ENCODE measurements at regions not wholly inside any gene's neighbourhood (a gene's known extent, or its start where the extent isn't known, plus 50 kb on each side); places are given as distances from the start of the nearest gene placed in this dataset.

GRCh38 chr22:26806445-26807175 lies 149.2 kb downstream of the MIAT start:
- H3K36me3 ChIP-seq: no peaks in the 10 kb centered on the region
- H3K27me3 ChIP-seq: no peaks in the 10 kb centered on the region
- no peak for TF ChIP-seq CTCF (IDR thresholded peaks at IDR 0.05)
- no peaks in the 10 kb centered on the region for H3K9me3 ChIP-seq
- H3K4me3 ChIP-seq: no peak overlapping the region
- intact Hi-C loops (cut with DNase I): no loop called here
- no peak for DNase-seq (ENCODE audit: low spot score in 2 of 2)
- peaks cover 0 to 7% of the 10 kb centered on the region in 2 donors for H3K4me1 ChIP-seq
- H3K27ac ChIP-seq: no peak overlapping the region

DNA sequence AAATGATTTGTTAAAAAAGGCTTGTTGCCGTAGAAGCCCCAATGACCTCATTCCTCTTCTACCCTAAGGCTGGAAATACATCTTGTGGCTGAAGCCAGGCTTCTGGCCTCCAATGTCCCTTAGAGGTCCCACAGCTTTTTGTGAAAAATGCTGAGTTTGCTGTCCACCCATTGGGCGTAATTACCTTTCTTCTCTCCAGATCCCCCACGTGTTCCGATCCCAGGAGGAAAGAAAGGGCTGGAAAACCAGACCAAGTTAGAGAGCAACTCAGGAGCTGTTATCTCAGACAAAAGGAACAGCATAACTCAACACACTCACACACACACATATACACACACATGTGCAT lies 154.2 kb downstream of the MIAT start:
- Histone ChIP-seq H3K9me3 (no peaks in the 10 kb centered on the region), H3K4me3 (no peak overlapping the region), H3K36me3 (no peaks in the 10 kb centered on the region), H3K27ac (no peak overlapping the region), H3K27me3 (no peaks in the 10 kb centered on the region), H3K4me1 (peaks cover 0 to 7% of the 10 kb centered on the region in 2 donors)
- intact Hi-C loops (cut with DNase I): no loop called here
- no peak for DNase-seq (ENCODE audit: low spot score in 2 of 2)
- no peak for TF ChIP-seq CTCF (IDR thresholded peaks at IDR 0.05)

DNA sequence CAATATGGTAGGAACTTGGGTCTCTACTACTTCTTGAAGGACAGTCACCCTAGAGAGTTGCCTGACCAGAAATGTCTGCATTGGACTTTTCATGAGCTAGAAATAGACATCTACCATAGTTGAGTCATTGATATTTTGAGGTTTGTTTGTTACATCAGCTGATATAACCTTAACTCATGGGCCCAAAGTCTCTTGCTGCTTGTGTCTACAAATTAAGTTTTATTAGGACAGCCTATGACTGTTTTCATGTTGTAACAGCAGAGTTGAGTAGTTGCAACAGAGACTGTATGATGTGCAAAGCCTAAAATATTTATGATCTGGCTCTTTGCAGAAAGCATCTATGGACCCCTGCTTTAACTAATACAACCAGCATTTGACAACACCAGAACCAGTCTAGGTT lies 155.3 kb downstream of the MIAT start:
- no peak for TF ChIP-seq CTCF (IDR thresholded peaks at IDR 0.05)
- peaks cover under 1 to 4% of the 10 kb centered on the region in 2 donors for H3K9me3 ChIP-seq
- H3K36me3 ChIP-seq: no peaks in the 10 kb centered on the region
- H3K4me3 ChIP-seq: no peak overlapping the region
- H3K27me3 ChIP-seq: no peaks in the 10 kb centered on the region
- no peak overlapping the region for H3K27ac ChIP-seq
- intact Hi-C loops (cut with DNase I): no loop called here
- peaks cover 0 to 7% of the 10 kb centered on the region in 2 donors for H3K4me1 ChIP-seq
- DNase-seq (ENCODE audit: low spot score in 2 of 2): no peak

DNA sequence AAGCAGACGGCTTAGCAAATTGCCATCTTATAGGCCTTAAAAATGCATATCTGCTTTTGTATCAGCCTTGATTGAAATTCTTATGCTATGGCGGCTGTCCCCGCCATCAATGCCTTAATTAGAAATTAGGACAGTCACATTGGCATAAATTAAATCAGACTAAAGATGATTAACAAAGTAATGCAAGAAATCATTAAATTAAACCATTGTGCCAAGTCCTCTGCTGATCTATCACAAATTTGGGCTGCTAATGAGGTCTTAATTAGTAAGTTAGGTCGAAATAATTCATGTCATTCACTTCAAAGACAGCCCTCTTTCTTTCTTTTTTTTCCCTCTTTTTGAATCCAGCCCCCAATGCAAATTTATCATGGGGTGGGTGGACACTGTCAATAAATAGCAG lies 159.3 kb downstream of the MIAT start:
- no peak for TF ChIP-seq CTCF (IDR thresholded peaks at IDR 0.05)
- no peak overlapping the region for H3K4me3 ChIP-seq
- no peak for DNase-seq (ENCODE audit: low spot score in 2 of 2)
- intact Hi-C loops (cut with DNase I): no loop called here
- H3K9me3 ChIP-seq: peaks cover 9 to 14% of the 10 kb centered on the region in 2 donors
- no peaks in the 10 kb centered on the region for H3K4me1 ChIP-seq
- no peak overlapping the region for H3K27ac ChIP-seq
- H3K36me3 ChIP-seq: no peaks in the 10 kb centered on the region
- no peaks in the 10 kb centered on the region for H3K27me3 ChIP-seq

GRCh38 chr22:26817926-26818325 lies 160.5 kb downstream of the MIAT start:
- TF ChIP-seq CTCF (IDR thresholded peaks at IDR 0.05): no peak
- no peaks in the 10 kb centered on the region for H3K27me3 ChIP-seq
- DNase-seq (ENCODE audit: low spot score in 2 of 2): no peak
- no peak overlapping the region for H3K4me3 ChIP-seq
- H3K9me3 ChIP-seq: peaks cover 9 to 14% of the 10 kb centered on the region in 2 donors
- no peak overlapping the region for H3K27ac ChIP-seq
- intact Hi-C loops (cut with DNase I): no loop called here
- no peaks in the 10 kb centered on the region for H3K36me3 ChIP-seq
- H3K4me1 ChIP-seq: no peaks in the 10 kb centered on the region

GRCh38 chr22:26821854-26822253 lies 164.5 kb downstream of the MIAT start:
- no peak for DNase-seq (ENCODE audit: low spot score in 2 of 2)
- Histone ChIP-seq H3K36me3 (no peaks in the 10 kb centered on the region), H3K27me3 (no peaks in the 10 kb centered on the region), H3K9me3 (peaks cover 9 to 14% of the 10 kb centered on the region in 2 donors), H3K27ac (no peak overlapping the region), H3K4me3 (no peak overlapping the region), H3K4me1 (no peaks in the 10 kb centered on the region)
- intact Hi-C loops (cut with DNase I): no loop called here
- no peak for TF ChIP-seq CTCF (IDR thresholded peaks at IDR 0.05)
